DMS 273 treated with DMSO at 0.1 percent for 48 hours (cell line): ENCODE measurements at regions not wholly inside any gene's neighbourhood (a gene's known extent, or its start where the extent isn't known, plus 50 kb on each side); places are given as distances from the start of the nearest gene placed in this dataset.

Experiments
- DNase-seq: peaks from one replicate; lab custom pipeline; 2025; lab: John Stamatoyannopoulos, UW

DNA sequence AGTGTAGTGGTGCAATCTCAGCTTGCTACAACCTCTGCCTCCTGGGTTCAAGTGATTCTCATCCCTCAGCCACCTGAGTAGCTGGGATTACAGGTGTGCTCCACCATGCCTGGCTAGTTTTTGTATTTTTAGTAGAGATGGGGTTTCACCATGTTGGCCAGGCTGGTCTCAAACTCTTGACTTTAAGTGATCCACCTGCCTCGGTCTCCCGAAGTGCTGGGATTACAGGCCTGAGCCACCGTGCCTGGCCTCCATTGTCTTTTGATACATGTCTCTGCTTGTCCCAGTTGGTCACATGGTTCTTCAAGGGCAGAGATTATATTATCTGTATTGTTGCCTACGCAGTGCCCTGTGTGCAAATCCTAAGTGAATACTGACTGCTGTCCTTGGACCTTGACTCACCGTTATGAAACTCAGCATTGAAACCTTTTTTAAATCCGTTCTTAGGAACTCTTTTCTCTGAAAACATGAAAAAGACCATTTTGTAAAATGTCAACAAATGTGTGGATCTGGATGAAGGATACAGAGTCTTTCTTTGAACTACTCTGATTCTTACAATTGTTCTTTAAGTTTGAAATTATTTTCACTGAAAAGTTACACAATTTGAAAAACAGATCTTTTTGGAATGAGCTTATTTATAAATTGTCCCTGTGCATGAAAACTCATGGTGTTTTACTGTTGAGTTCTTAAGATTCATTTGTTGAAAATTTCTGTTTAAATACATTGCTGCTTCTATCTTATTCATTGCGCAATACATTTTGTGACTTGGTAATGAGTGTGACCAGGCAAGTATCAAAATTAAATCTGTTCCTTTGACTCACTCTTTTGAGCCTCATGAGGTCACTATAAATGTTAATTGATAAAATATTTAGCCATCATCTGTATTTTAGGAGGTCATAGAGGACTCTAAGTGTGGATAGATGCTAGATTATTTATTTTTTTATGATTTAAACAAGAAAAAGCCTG lies 293.5 kb downstream of the UTRN start:
- DNase-seq, result no peak

DNA sequence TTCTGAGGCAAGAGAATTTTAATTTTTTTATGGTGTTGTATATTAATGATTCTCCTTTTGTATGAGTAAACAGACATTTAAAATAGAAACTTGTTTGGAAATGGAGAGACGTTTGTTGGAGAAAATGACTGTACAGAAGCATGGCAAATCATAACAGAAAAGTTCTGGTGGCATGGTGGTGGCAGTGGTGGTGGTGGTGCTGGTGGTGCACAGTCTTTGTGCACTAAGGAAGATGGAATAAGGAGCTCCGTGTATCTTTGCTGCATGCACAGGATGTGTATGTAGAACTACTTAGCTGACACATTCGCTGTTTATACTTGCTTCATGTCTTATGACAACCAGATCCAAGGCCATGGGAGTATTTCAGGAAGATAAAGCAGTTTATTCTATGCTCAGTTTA lies 294.9 kb downstream of the UTRN start:
- DNase-seq, result no peak

DNA sequence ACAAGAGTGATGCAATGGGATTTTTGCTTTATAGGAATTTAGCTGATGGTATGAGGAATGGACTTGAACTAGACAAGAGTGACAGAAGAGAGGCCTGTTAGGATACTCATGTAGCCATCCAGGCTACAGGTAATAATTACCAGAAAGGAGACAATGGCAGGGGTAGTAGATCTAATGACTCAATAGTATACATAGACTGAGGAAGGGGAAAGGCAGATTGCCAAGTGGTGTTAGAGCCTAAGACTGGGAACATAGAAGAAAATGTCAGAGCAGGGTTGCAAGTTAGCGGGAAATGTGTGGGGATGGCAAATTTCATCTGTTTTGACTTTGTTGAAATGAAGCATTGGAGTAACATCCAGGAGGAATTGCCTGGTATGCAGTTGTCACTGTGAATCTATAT lies 295.6 kb downstream of the UTRN start:
- DNase-seq, result no peak

DNA sequence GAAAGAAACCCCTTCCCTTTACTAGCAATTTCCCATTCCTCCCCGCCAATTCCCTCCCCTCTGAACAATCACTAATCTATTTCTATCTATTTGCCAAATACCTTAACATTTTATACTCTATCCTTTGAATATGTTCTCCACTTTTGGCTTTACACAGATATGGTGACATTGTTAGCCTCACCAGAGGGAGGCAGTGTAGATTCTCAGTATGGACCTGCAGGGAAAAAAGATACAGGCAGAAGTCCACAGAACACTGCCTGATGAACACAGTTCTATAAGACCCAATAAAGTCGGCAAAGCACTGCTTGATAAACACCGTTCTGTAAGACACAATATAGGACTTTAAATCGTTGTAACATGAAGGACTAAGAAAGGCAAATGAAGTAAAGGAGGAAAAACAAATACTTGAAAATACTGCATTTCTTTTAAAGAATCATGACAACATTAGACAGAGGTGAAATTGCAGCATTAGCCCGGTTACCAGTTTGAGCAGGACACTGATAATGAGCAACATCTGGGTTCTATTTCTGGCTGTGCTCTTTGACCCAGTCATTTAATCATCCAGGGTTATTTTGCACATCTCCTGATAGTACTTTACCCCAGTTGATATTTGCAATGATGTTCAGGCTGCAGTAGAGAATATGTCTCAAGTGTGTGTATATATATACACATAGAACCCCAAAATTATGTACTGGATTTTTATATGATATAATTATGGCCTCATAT lies 296.8 kb downstream of the UTRN start:
- no peak for DNase-seq

DNA sequence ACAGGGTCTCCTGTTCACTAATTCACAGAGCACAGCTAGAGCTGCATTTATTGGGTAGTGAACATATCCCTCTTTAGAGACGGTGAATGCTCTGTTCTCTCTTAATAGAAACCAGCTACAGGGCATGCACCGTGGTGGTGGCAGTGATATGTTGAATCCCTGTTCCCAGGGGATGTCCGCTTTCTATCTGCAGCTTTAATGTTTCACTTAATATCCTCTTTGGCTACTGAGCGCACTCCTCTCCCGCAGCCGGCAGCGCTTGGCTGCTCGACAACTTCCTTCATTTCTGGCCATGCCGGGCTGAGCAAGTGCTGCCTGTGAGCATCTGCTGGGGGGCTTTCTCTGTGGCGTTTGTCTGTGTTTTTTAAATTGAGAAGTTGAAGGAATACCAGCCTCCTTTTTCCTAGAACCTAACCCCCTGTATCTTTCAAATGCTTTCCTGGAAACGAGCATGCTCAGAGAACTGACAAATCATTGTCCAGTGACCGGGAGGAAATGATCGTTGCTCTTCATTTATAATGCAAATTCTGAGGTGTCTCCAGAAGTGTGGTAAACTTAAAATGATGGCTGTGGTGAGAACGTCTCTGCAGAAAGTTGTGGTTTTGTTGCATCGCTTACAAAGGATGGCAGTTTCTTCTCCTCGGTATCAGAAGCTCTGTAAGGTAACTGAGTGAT lies 297.9 kb downstream of the UTRN start:
- no peak for DNase-seq

DNA sequence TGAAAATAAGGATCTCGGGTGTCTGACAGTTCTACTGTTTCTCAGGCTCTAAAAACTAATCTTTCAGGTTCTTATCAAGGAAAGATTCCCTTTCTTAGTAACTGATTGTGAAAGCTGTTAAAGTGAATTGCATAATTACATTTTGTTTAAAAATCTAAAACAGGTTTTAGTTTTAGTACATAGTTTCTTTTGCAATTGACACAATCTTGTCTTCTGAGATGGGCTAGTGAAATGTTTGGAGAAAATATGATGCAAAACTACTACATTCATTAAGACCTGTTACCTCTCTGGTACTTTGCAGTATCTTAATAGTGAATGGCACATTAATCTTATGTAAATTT lies 298.4 kb downstream of the UTRN start:
- no peak for DNase-seq

DNA sequence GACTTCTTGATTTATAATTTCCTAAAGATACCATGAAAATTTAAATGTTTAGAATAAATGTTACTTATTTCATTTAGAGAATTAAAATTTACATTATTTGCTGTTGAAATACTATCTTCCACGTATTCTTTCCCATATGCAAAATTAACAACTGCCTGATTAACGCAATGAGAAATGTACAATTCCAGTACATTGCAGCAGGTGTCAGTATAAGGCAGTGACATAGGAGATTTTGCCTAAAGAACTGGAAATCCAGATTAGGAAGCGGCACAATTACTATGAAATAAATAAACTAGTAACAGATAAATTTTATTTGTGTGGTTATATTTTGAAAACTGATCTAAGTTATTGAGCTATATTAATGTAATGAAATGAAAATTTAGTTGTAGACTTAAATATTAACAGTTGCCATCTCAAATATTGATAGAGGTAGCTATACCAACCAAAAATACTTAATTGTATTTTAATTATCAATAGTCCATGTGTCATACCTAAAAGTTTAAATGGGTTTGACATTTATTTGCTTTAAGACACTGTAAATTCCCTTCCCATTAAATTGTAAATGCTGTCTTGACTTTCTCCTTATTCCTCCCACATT lies 300.2 kb downstream of the UTRN start:
- DNase-seq, result no peak

DNA sequence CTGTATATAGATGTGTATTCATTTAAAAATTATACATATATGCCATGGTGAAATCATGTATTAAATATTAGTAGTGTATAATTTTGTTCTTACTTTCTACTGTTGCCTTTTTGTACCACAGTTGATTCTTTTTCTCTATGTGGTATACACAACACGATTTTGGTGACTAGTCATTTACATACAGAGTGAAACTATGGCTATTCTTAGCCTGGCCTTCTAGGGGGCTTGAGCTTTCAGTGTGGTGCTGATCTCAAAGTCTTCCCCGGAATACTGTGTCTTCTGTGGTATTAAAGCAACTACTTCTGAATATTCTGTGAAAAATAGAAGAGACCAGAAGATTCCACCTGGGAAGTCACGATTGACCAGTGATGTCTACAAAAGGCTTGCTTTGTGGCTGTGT lies 301.9 kb downstream of the UTRN start:
- no peak for DNase-seq

DNA sequence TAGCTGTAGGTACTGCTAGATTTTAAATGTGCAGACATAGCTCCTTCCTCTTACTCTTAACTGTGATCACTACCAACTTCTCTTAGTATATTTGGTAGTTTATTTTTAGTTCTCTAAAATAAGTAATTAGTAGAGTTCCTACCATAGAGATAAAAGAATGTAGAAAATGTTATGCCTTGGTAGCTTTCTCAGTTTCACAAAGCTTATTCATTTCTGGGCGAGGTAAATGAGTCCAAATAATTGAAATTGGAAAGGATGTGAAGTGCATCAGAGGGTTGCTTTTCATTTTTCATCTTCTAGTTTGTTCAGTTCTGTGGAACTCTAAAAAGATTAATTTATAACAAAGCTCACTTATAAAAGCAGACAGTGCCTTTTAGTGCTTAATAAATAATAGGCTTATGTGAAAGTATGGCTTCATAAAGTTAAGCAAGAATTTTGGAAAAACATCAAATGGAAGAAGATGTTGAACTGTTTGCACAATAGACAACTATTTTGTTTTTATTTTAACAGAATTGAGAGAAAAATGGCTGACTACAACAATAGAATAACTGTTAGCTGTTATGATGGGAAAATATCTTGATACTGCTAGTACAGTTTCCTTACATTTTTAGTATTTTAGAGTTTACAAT lies 303.7 kb downstream of the UTRN start:
- no peak for DNase-seq

DNA sequence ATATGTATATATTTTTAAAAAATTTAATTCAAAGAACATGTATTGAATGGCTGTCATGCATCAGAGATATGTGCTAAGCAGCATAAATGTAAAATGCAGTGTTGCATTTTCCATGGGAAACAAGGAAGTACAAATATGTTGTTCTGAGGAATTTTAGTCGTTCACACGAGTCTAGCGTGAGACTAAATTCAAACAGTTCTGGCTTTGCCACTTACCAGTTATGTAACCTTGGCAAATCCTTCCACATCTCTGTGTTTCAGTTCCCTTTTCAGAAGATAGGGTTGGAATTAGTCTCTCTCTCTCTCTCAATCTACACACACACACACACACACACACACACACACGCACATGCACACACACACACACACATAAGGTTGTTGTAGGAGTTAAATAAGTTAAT lies 305.4 kb downstream of the UTRN start:
- no peak for DNase-seq

DNA sequence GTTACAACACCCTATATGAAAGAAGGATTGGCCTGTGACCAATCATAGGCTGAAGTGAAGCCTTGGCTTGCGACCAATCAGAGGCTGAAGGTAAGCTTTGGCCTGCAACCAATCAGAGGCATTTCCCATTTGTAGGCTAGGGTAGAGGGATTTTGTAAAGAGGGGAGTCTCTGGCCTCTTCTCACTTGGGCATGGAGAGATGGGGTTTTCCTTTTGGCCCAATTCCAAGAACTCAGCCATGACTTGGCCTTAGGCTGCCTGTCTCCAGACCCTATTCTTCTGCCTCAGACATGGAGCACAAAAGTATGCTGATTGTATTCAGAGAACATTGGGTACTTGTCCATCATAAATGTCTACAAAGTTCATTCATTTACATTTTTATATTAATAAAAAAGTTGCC lies 308.3 kb downstream of the UTRN start:
- no peak for DNase-seq

DNA sequence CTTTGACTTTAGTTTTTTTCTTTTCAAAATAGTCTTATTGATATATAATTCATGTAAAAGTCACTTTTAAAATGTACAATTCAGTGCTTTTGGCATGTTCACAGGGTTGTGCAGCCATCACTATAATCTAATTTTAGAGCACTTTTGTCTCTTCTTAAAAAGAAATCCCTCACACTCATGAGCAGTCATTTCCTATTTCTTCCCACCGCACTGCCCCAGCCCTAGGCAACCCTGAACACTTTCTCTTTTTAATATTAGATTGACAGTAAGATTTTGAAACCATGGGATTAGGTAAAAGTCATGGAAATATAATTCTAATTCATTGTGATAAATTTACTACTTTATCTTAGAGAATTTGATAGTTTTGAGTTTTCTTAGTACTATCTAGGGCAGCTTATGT lies 309.4 kb downstream of the UTRN start:
- DNase-seq, result no peak

DNA sequence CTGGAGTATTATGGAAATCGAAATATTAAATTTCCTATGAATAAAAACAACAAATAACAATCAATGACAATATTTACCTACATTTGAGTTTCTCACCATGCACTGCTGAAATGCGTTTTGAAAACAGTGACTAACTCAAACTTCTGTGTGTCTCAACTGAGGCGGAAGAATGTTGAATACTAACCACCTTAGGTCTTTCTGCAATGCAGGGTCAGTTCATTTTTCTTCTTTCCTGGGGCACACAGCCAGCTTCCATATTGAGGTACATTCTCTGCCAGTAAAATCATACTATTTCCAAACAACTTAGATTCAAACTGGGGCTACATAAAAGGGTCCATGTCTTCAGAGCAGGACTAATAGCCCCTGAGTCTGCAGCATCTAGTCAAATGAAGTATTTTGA lies 310.1 kb downstream of the UTRN start:
- DNase-seq, result no peak

DNA sequence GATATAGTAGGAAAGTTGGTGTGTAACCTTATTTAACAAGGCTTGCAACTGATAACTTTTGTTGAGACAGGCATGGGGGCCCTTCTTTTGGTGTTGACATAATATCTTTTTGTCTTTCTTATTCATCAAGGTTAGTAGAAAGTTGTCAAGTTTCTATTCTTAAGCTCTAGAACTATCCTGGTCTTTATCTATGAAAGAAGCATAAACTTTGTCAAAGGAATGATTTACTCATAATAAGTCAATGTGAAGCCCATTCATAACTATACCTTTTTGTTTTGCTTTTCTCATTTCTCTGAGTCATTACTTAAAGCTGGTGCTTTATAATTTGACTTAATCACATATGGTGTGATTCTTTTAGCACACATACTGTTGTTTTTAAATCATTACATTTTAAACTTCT lies 312.4 kb downstream of the UTRN start:
- no peak for DNase-seq

DNA sequence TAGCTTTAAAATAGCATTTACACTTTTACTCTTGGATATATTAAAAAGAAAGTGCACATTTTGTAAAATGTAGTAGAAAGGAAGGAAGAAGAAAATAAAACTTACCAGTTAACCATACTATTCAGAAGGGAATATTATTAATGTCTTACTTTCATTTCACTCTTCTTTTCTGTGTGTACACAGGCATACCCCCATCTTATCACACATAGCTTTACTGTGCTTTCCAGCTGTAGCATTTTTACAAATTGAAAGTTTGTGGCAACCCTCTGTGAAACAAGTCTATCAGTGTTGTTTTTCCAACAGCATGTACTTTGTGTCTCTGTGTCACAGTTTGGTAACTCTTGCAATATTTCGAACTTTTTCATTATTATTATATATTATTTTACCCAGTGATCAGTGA lies 314.5 kb downstream of the UTRN start:
- DNase-seq, result no peak

DNA sequence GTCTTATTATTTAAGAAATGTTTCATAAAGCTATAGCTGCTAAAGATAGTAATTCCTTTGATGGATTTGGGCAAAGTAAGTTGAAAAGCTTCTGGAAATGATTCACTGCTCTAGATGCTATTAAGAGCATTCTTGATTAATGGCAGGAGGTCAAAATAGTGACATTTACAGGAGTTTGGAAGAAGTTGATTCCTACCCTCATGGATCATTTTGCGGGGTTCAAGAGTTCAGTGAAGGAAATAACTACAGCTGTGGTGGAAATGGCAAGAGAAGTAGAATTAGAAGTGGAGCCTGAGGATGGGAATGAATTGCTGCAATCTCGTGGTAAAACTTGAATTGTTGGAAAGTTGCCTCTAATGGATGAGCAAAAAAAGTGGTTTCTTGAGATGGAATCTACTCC lies 316.1 kb downstream of the UTRN start:
- DNase-seq, result no peak

DNA sequence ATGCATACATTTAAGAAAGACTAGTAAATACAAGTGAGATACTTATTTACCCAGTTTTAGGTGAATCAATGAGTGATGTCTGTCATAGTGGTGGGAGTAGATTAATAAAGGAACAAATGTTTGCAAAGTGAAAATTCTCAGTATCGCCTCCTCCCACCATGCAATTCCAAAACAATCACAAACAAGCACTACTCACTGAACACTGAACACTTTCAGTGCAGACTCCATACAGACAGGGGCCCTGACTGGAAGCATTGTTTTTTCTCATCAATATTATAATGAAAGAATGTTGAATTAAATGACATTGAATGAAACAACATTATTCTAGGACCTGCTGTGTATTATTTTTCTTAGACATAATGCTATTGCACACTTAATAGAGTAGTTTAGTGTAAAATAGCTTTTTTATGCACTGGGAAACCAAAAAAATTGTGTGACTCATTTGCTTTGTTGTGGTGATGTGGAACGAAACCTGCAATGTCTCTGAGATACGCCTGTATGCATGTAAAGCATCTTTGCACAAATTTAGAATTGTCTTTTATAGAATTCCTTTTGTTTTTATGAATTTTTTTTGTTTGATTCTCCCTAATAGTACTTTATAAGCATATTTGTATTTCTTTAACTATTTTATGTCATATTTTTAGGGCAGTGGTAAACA lies 317.5 kb downstream of the UTRN start:
- no peak for DNase-seq

DNA sequence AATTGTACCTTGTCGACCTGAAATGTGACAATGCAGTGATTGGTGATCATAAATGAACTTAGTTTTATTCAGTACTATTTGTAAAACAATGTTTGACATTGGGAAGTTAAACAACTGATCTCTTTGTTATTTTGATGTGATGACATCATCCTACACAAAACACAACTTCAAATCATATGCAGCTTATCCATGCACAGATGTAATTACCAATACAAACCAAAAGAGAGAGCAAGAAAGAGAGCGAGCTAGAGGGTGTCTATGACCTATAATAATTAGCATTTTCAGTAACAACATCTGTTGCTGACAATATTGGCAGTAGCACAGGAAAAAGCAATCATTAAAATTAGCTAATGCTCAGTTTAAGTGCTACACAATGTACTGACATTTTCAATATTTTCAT lies 320.9 kb downstream of the UTRN start:
- DNase-seq, result no peak

DNA sequence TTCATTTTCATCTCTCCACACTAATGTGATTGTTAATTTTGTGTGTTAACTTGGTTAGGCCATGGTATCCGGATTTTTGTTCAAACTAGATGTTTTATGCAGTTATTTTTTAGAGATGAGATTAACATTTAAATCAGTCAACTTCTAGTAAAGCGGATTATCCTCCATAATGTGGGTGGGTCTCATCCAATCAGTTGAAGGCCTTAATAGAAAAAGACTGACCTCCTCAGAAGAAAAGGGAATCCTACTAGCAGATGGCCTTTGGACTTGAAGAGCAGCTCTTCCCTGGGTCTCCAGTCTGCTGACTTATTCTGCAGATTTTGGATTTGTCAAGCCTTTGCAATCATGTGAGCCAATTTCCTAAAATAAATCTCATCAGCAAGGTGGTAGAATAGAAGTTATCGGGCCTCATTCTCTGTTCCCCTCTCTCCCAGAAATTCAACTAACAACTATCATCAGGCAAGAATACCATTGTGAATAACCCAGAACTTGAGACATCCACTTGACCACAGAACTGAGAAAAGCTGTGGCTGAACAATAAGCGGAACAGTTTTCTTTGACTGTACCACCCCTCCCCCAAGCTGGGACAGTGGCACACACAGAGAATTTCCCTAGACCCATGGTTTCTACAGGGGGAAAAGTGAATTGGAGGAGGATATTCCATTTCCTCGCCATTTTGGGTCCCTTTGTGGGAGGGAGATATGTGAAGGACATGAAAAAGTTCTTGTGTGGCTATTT lies 323.0 kb downstream of the UTRN start:
- no peak for DNase-seq

DNA sequence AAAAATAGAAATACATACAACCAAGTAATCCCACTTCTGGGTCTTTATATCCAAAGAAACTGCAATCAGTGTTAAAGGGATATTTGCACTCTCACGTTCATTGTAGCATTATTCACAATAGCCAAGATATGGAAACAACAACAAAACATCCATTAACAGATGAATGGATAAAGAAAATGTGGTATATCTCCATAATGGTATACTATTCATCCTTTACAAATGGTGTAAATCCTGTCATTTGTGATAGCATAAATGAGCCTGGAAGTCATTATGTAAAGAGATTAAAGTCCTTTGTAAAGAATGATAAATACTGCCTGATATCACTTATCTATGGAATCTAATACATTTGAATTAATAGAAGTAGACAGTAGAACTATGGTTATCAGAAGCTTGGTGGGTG lies 327.7 kb downstream of the UTRN start:
- no peak for DNase-seq

DNA sequence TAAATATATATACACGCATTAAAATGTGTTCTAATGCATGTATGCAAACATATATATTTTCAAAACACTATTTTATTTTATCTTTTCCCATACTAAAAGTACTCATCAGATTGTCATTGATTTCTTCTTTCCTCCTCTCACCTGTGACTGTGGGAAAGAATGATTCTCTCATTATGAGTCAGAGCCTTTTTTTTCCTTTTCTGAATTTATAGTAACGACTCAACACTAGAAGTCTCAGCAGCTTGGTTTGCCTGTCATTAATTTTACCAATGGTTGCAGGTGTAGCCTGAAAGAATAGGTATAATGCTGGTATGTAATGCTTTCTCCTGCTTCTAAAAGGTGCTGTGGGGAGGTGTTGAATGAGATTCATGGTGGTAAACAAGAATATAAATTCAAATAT lies 328.7 kb downstream of the UTRN start:
- no peak for DNase-seq
